ENCODE measurements at regions not wholly inside any gene's neighbourhood (a gene's known extent, or its start where the extent isn't known, plus 50 kb on each side); places are given as distances from the start of the nearest gene placed in this dataset.

DNA sequence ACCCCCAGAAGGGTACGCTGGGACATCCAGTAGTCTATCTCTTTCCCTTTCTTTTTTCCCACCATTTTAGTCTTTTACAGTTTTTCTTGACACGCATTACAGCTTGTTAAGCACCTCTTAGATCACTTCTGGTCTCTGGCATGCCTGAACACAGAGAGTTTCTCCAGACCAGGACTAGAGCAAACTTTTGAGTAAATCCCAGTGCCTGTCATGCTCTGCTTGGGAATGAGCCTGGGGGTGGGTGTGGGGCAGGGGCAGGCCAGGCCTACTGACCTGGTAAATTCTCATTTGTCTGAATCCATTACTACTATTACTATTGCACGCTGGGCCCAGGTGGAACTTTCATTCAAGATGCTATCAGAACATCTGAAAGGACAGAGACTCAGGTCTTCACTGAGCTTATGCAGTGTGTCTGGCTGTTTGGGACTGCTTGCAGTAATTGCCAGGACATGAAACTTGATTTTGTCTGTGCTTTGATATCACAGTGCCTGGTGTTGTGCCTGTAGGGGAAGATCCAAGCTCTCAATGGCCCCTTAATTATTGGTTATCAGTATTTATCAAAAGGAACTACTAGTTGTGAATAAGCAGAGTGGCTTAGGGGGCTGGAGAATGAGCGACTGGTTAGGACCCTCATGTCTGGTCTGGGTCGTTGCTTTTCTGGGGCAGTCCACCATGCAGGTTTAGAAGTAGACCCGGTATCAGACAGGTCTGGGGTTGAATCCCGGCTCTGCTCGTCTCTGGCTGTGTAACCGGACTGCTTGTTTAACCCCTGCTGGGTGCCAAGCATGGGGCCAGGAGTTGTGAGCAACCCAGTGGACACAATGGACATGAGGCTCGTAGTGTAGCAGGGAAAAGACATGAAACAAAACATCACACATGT, 196.1 kb upstream of the TLE3 start:
- Mint-ChIP-seq H3K36me3 (no peaks in the 10 kb centered on the region), H3K4me1 (no peaks in the 10 kb centered on the region), H3K27ac (no peak overlapping the region), H3K27me3 (ENCODE audit: low read depth in 2 of 2) (peaks cover 62 to 87% of the 10 kb centered on the region in 2 donors), H3K4me3 (no peak overlapping the region), H3K9me3 (no peaks in the 10 kb centered on the region)
- TF ChIP-seq, protein P1, sequence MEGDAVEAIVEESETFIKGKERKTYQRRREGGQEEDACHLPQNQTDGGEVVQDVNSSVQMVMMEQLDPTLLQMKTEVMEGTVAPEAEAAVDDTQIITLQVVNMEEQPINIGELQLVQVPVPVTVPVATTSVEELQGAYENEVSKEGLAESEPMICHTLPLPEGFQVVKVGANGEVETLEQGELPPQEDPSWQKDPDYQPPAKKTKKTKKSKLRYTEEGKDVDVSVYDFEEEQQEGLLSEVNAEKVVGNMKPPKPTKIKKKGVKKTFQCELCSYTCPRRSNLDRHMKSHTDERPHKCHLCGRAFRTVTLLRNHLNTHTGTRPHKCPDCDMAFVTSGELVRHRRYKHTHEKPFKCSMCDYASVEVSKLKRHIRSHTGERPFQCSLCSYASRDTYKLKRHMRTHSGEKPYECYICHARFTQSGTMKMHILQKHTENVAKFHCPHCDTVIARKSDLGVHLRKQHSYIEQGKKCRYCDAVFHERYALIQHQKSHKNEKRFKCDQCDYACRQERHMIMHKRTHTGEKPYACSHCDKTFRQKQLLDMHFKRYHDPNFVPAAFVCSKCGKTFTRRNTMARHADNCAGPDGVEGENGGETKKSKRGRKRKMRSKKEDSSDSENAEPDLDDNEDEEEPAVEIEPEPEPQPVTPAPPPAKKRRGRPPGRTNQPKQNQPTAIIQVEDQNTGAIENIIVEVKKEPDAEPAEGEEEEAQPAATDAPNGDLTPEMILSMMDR (IDR thresholded peaks at IDR 0.05), result no peak
- DNase-seq, result no peak
- Histone ChIP-seq H3K36me3 (ENCODE audit: control insufficient read depth, insufficient read depth, low read length) (no peaks in the 10 kb centered on the region), H3K27ac (ENCODE audit: low read length) (no peak overlapping the region), H3K9me3 (ENCODE audit: control insufficient read depth, insufficient read depth, low read length) (no peaks in the 10 kb centered on the region), H3K27me3 (ENCODE audit: control insufficient read depth, insufficient read depth, low read length) (peaks cover 15% of the 10 kb centered on the region), H3K4me3 (ENCODE audit: low read length) (no peak overlapping the region), H3K4me1 (ENCODE audit: control insufficient read depth, insufficient read depth, low read length) (no peaks in the 10 kb centered on the region)
- ATAC-seq, result no peak
- 95% methylated on average over 10 of the region's 10 CpGs for WGBS (ENCODE audit: insufficient coverage)
- intact Hi-C loops (cut with micrococcal nuclease), result no loop called here

DNA sequence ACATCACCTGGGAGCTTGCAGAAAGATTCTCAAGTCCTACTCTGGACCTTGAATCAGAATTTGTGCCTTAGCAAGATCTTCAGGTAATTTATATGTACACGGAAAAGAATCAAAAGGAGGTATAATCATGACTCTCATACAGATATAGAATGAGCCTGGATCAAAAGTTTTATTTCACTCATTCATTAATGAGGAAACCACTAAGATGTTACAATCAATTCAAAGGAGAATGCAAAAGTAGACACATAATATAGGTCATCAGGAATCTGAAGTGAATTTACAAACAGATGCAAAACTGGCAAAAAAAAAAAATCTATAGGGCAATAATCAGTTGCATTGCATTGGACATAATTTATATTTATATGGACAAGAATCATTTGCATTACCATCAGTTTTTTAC, 195.4 kb upstream of the TLE3 start:
- Mint-ChIP-seq H3K4me3 (no peak overlapping the region), H3K9me3 (no peaks in the 10 kb centered on the region), H3K36me3 (no peaks in the 10 kb centered on the region), H3K4me1 (no peaks in the 10 kb centered on the region), H3K27me3 (ENCODE audit: low read depth in 2 of 2) (peaks cover 62 to 87% of the 10 kb centered on the region in 2 donors), H3K27ac (no peak overlapping the region)
- no peak overlapping the region for H3K27ac ChIP-seq (ENCODE audit: low read length)
- H3K4me1 ChIP-seq (ENCODE audit: control insufficient read depth, insufficient read depth, low read length), result no peaks in the 10 kb centered on the region
- no peak overlapping the region for H3K4me3 ChIP-seq (ENCODE audit: low read length)
- no peaks in the 10 kb centered on the region for H3K9me3 ChIP-seq (ENCODE audit: control insufficient read depth, insufficient read depth, low read length)
- DNase-seq (no peak), ATAC-seq (no peak)
- intact Hi-C loops (cut with micrococcal nuclease), result no loop called here
- H3K27me3 ChIP-seq (ENCODE audit: control insufficient read depth, insufficient read depth, low read length), result peaks cover 10% of the 10 kb centered on the region
- TF ChIP-seq, protein P1 (IDR thresholded peaks at IDR 0.05), result no peak
- no peaks in the 10 kb centered on the region for H3K36me3 ChIP-seq (ENCODE audit: control insufficient read depth, insufficient read depth, low read length)
- WGBS (ENCODE audit: insufficient coverage), result no CpG with 5 or more reads among the region's 1 CpG

DNA sequence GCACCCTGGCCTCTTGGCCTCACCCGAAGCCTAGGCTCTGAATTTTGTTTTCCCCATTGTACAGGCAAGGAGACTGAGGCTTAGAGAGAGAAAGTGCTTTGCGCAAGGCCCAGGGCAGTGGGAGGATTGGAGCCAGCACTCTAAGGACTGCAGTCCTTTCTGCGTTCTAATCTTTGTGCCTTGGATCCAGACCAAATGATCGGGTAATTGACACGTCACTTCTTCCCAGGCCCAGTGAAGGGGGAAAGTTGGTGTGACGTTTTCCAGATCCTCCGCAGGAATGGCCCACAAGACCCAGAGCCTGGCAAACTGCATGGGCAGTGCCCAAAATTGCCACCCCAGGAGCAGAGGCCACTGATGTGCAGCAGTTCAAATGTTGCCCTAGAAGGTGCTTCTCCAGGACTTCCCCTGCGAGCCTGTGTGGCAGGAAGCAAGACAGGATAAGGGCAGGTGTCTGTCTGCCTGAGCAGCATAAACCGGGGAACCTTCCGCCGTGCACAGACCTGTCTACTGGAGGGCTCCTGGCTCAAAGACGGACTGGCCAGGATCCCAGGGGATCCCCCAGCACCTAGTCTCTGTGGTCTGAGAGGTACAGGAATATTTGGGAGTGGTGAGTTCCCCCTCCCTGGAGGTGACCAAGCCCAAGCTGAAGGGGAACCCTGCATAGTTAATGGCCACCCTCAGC, 194.5 kb upstream of the TLE3 start:
- peaks cover 1% of the 10 kb centered on the region for H3K27me3 ChIP-seq (ENCODE audit: control insufficient read depth, insufficient read depth, low read length)
- no peak overlapping the region for H3K4me3 Mint-ChIP-seq
- no peak overlapping the region for H3K4me3 ChIP-seq (ENCODE audit: low read length)
- no peaks in the 10 kb centered on the region for H3K9me3 ChIP-seq (ENCODE audit: control insufficient read depth, insufficient read depth, low read length)
- WGBS (ENCODE audit: insufficient coverage), result 90% methylated on average over 12 of the region's 12 CpGs
- no peaks in the 10 kb centered on the region for H3K36me3 Mint-ChIP-seq
- H3K4me1 Mint-ChIP-seq, result no peaks in the 10 kb centered on the region
- H3K9me3 Mint-ChIP-seq, result no peaks in the 10 kb centered on the region
- ATAC-seq, result no peak
- no peak for DNase-seq
- no peaks in the 10 kb centered on the region for H3K36me3 ChIP-seq (ENCODE audit: control insufficient read depth, insufficient read depth, low read length)
- peaks cover 59 to 88% of the 10 kb centered on the region in 2 donors for H3K27me3 Mint-ChIP-seq (ENCODE audit: low read depth in 2 of 2)
- H3K27ac Mint-ChIP-seq, result no peak overlapping the region
- intact Hi-C loops (cut with micrococcal nuclease), result no loop called here
- H3K27ac ChIP-seq (ENCODE audit: low read length), result no peak overlapping the region
- no peaks in the 10 kb centered on the region for H3K4me1 ChIP-seq (ENCODE audit: control insufficient read depth, insufficient read depth, low read length)
- TF ChIP-seq, protein P1 (IDR thresholded peaks at IDR 0.05), result no peak
